OCI-LY1 (cell line): ENCODE measurements at regions not wholly inside any gene's neighbourhood (a gene's known extent, or its start where the extent isn't known, plus 50 kb on each side); places are given as distances from the start of the nearest gene placed in this dataset.

Experiments used
- CTCF ChIP-seq: fragments of 200-600 bp; sonication (generic), shearing (Covaris generic); IDR thresholded peaks from 2 replicates; pipeline ENCODE4 v1.5.1; 2017; ENCODE audit warnings: mild to moderate bottlenecking, antibody characterized with exemption, low read length, moderate library complexity, mixed read lengths
- EZH2 ChIP-seq: fragments of 200-600 bp; sonication (generic), shearing (Covaris generic); IDR thresholded peaks from 2 replicates; pipeline ENCODE4 v1.8.0; 2017; ENCODE audit warnings: borderline replicate concordance, mixed run types, mild to moderate bottlenecking, antibody characterized with exemption, low read length, moderate library complexity, mixed read lengths

- no peak for TF ChIP-seq CTCF
- no peak for TF ChIP-seq EZH2
These were observed 127.9 kb downstream of the CD47 start for GRCh38 chr3:107962946-107963345.
